T-helper 17 cell (primary cell): ENCODE measurements at regions not wholly inside any gene's neighbourhood (a gene's known extent, or its start where the extent isn't known, plus 50 kb on each side); places are given as distances from the start of the nearest gene placed in this dataset.

ENCODE experiments used
- ATAC-seq: fragments of 150-1000 bp; cut with Tn5 transposase; 2 replicates; pipeline ENCODE4 v1.10.0; 2021; ENCODE audit warnings: mild to moderate bottlenecking, moderate library complexity
- DNase-seq, 3 donors: peaks; one replicate each; pipeline versions ENCODE4 v3.0.0 to v3.0.0-alpha.2; 2020 to 2021
- H3K9me3 ChIP-seq: one replicate; pipeline ENCODE4 v1.7.0; 2013; ENCODE audit warnings: low read length, mild to moderate bottlenecking; ENCODE audit not compliant: control insufficient read depth, poor library complexity, severe bottlenecking
- H3K27ac Mint-ChIP-seq: one replicate; pipeline ENCODE4 v1.8.0; 2022; ENCODE audit warnings: mild to moderate bottlenecking, moderate library complexity, mixed read lengths
- H3K27me3 Mint-ChIP-seq: one replicate; pipeline ENCODE4 v1.8.0; 2022; ENCODE audit warnings: mixed read lengths
- H3K36me3 Mint-ChIP-seq: one replicate; pipeline ENCODE4 v1.8.0; 2022; ENCODE audit warnings: low read depth, mixed read lengths
- H3K4me1 Mint-ChIP-seq: one replicate; pipeline ENCODE4 v1.8.0; 2022; ENCODE audit warnings: mild to moderate bottlenecking, mixed read lengths
- H3K4me3 Mint-ChIP-seq: one replicate; pipeline ENCODE4 v1.8.0; 2022; ENCODE audit warnings: mild to moderate bottlenecking, moderate library complexity, mixed read lengths

GRCh38 chr9:80934095-80934494 lies 755.3 kb downstream of the TLE1 start:
- no peak for ATAC-seq
- Mint-ChIP-seq H3K4me3 (no peak overlapping the region), H3K27me3 (no peaks in the 10 kb centered on the region), H3K4me1 (no peaks in the 10 kb centered on the region), H3K27ac (no peak overlapping the region), H3K36me3 (no peaks in the 10 kb centered on the region)
- DNase-seq, result no peak
- H3K9me3 ChIP-seq, result no peaks in the 10 kb centered on the region

- Mint-ChIP-seq H3K27ac (no peak overlapping the region), H3K4me3 (no peak overlapping the region), H3K36me3 (no peaks in the 10 kb centered on the region), H3K4me1 (no peaks in the 10 kb centered on the region), H3K27me3 (no peaks in the 10 kb centered on the region)
- no peaks in the 10 kb centered on the region for H3K9me3 ChIP-seq
- ATAC-seq, result no peak
- no peak for DNase-seq
These were observed 756.2 kb downstream of the TLE1 start for GRCh38 chr9:80932947-80933780.

- no peaks in the 10 kb centered on the region for H3K36me3 Mint-ChIP-seq
- H3K9me3 ChIP-seq, result no peaks in the 10 kb centered on the region
- H3K4me3 Mint-ChIP-seq, result no peak overlapping the region
- no peak overlapping the region for H3K27ac Mint-ChIP-seq
- DNase-seq (no peak), ATAC-seq (no peak)
- H3K27me3 Mint-ChIP-seq, result no peaks in the 10 kb centered on the region
- no peaks in the 10 kb centered on the region for H3K4me1 Mint-ChIP-seq
These were observed 757.2 kb downstream of the TLE1 start for GRCh38 chr9:80932181-80932580.

DNA sequence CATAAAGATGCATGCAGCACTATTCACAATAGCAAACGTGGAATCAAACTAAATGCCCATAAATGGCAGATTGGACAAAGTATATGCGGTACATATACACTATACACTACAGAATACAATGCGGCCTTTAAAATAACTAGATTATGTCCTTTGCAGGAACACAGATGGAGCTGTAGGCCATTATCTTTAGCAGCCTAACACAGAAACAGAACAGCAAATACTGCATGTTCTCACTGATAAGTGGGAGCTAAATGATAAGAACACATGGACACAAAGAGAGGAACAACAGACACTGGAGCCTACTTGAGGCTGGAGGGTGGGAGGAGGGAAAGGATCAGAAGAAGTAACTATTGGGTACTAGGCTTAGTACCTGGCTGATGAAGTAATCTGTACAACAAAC lies 758.2 kb downstream of the TLE1 start:
- no peak overlapping the region for H3K4me3 Mint-ChIP-seq
- no peak overlapping the region for H3K27ac Mint-ChIP-seq
- H3K36me3 Mint-ChIP-seq, result no peaks in the 10 kb centered on the region
- ATAC-seq, result no peak
- H3K27me3 Mint-ChIP-seq, result no peaks in the 10 kb centered on the region
- H3K9me3 ChIP-seq, result no peaks in the 10 kb centered on the region
- no peaks in the 10 kb centered on the region for H3K4me1 Mint-ChIP-seq
- no peak for DNase-seq

DNA sequence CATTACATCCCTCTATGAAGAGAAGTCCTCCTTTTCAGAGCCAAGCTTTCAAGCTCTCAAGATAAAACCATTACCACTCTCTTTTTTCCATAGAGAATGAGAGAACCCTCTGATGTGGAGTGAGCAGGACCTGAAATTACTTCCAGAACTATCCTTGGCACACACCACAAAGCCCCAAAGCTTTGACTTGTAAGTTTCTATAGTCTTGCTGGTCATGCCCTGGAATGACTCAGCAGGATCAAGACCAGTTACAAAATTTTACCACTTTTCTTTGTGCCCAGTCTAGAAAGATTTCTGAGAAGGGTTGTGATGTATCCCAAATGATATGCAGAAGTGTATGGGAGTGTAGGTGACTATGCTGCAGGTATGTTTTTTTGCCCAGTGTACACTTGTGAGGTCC lies 760.6 kb downstream of the TLE1 start:
- H3K27ac Mint-ChIP-seq, result no peak overlapping the region
- H3K36me3 Mint-ChIP-seq, result no peaks in the 10 kb centered on the region
- H3K9me3 ChIP-seq, result no peaks in the 10 kb centered on the region
- H3K4me3 Mint-ChIP-seq, result no peak overlapping the region
- no peak for ATAC-seq
- no peaks in the 10 kb centered on the region for H3K27me3 Mint-ChIP-seq
- H3K4me1 Mint-ChIP-seq, result no peaks in the 10 kb centered on the region
- no peak for DNase-seq

- H3K27ac Mint-ChIP-seq, result no peak overlapping the region
- H3K9me3 ChIP-seq, result no peaks in the 10 kb centered on the region
- DNase-seq, result no peak
- H3K4me1 Mint-ChIP-seq, result no peaks in the 10 kb centered on the region
- ATAC-seq, result no peak
- H3K27me3 Mint-ChIP-seq, result no peaks in the 10 kb centered on the region
- no peak overlapping the region for H3K4me3 Mint-ChIP-seq
- H3K36me3 Mint-ChIP-seq, result no peaks in the 10 kb centered on the region
These were observed 762.7 kb downstream of the TLE1 start for GRCh38 chr9:80926611-80927010.

- H3K4me1 Mint-ChIP-seq, result no peaks in the 10 kb centered on the region
- DNase-seq (no peak), ATAC-seq (no peak)
- H3K4me3 Mint-ChIP-seq, result no peak overlapping the region
- no peaks in the 10 kb centered on the region for H3K27me3 Mint-ChIP-seq
- no peaks in the 10 kb centered on the region for H3K36me3 Mint-ChIP-seq
- no peak overlapping the region for H3K27ac Mint-ChIP-seq
- H3K9me3 ChIP-seq, result no peaks in the 10 kb centered on the region
These were observed 766.8 kb downstream of the TLE1 start for GRCh38 chr9:80922544-80922943.

DNA sequence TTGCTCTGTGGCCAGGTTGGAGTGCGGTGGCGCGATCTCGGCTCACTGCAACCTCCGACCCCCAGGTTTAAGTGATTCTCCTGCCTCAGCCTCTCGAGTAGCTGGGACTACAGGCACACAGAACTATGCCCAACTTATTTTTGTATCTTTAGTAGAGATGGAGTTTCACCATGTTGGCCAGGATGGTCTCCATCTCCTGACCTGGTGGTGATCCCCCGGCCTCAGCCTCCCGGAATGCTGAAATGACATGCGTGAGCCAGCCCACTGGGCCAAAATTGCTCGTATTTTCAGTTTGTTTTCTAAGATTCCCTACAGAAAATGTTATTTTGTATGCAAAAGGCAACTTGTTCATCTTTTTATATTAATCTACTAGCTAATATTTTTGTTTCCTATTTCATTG lies 782.6 kb downstream of the TLE1 start:
- Mint-ChIP-seq H3K27me3 (no peaks in the 10 kb centered on the region), H3K4me3 (no peak overlapping the region), H3K36me3 (no peaks in the 10 kb centered on the region), H3K4me1 (no peaks in the 10 kb centered on the region), H3K27ac (no peak overlapping the region)
- DNase-seq, result no peak
- no peak for ATAC-seq
- no peaks in the 10 kb centered on the region for H3K9me3 ChIP-seq

GRCh38 chr9:80899208-80899607 lies 790.1 kb downstream of the TLE1 start:
- no peaks in the 10 kb centered on the region for H3K4me1 Mint-ChIP-seq
- H3K27me3 Mint-ChIP-seq, result no peaks in the 10 kb centered on the region
- no peaks in the 10 kb centered on the region for H3K36me3 Mint-ChIP-seq
- no peak for DNase-seq
- no peaks in the 10 kb centered on the region for H3K9me3 ChIP-seq
- H3K27ac Mint-ChIP-seq, result no peak overlapping the region
- H3K4me3 Mint-ChIP-seq, result no peak overlapping the region
- no peak for ATAC-seq

GRCh38 chr9:80893190-80893589 lies 796.2 kb downstream of the TLE1 start:
- no peak for ATAC-seq
- Mint-ChIP-seq H3K27ac (no peak overlapping the region), H3K4me3 (no peak overlapping the region)

GRCh38 chr9:80892703-80893102 lies 796.6 kb downstream of the TLE1 start:
- H3K4me1 Mint-ChIP-seq, result no peaks in the 10 kb centered on the region
- H3K27me3 Mint-ChIP-seq, result no peaks in the 10 kb centered on the region
- no peaks in the 10 kb centered on the region for H3K36me3 Mint-ChIP-seq
- no peak overlapping the region for H3K27ac Mint-ChIP-seq
- ATAC-seq (no peak), DNase-seq (no peak)
- no peak overlapping the region for H3K4me3 Mint-ChIP-seq
- H3K9me3 ChIP-seq, result no peaks in the 10 kb centered on the region

More at GRCh38 chr9:80893190-80893589, 796.2 kb downstream of the TLE1 start:
- Mint-ChIP-seq H3K27me3 (no peaks in the 10 kb centered on the region), H3K36me3 (no peaks in the 10 kb centered on the region), H3K4me1 (no peaks in the 10 kb centered on the region)
- H3K9me3 ChIP-seq, result no peaks in the 10 kb centered on the region
- no peak for DNase-seq

DNA sequence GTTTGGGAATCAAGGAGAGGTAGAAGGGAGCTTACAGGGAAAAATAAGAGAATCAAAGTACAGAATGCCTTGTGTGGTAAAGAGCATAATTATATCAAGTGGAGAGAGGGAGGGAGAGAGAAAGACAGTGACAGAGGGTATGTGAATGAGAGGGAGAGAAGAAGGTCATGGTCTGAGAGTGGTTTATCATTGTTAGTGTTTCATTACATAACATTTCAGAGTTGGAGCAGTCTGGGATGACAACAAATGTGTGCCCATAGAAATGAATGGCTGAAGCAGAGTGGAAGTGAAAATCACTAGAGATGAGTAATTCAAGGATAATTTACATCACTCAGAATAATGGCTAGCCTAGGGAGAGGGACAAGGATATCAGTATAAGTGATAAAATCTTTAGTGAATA lies 799.2 kb downstream of the TLE1 start:
- H3K4me3 Mint-ChIP-seq, result no peak overlapping the region
- DNase-seq (no peak), ATAC-seq (no peak)
- no peaks in the 10 kb centered on the region for H3K9me3 ChIP-seq
- no peaks in the 10 kb centered on the region for H3K36me3 Mint-ChIP-seq
- no peaks in the 10 kb centered on the region for H3K27me3 Mint-ChIP-seq
- H3K4me1 Mint-ChIP-seq, result no peaks in the 10 kb centered on the region
- H3K27ac Mint-ChIP-seq, result no peak overlapping the region

DNA sequence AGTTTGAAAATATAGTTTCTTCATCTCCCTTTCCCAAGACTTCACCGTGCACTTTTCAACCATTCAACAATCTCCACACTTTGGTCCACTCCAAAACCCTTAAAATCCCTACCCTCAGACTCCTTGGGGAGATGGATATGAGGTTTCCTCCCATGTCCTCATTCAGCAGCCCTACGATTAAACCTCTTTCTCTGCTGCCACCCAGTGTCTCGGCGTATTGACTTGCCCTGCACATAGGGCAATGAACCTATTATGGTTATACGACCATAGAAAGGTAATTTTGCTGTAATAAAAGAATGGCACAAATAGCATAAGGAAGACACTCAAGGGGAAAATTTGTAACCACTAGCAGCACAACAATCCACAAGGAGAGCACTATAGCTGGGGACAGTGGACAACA lies 803.5 kb downstream of the TLE1 start:
- no peak overlapping the region for H3K4me3 Mint-ChIP-seq
- ATAC-seq (no peak), DNase-seq (no peak)
- H3K36me3 Mint-ChIP-seq, result no peaks in the 10 kb centered on the region
- H3K27ac Mint-ChIP-seq, result no peak overlapping the region
- H3K9me3 ChIP-seq, result no peaks in the 10 kb centered on the region
- H3K27me3 Mint-ChIP-seq, result no peaks in the 10 kb centered on the region
- no peaks in the 10 kb centered on the region for H3K4me1 Mint-ChIP-seq

GRCh38 chr9:80883826-80884579 lies 805.3 kb downstream of the TLE1 start:
- no peak overlapping the region for H3K4me3 Mint-ChIP-seq
- H3K9me3 ChIP-seq, result no peaks in the 10 kb centered on the region
- H3K36me3 Mint-ChIP-seq, result no peaks in the 10 kb centered on the region
- H3K27ac Mint-ChIP-seq, result no peak overlapping the region
- H3K27me3 Mint-ChIP-seq, result no peaks in the 10 kb centered on the region
- DNase-seq (no peak), ATAC-seq (no peak)
- H3K4me1 Mint-ChIP-seq, result no peaks in the 10 kb centered on the region
